H1 (cell line): ENCODE measurements at regions not wholly inside any gene's neighbourhood (a gene's known extent, or its start where the extent isn't known, plus 50 kb on each side); places are given as distances from the start of the nearest gene placed in this dataset.

ENCODE experiments used
- CTCF ChIA-PET: fragments of 300-600 bp; sonication (Branson Sonifier 250); formaldehyde crosslinking; loops from one replicate; lab custom pipeline; 2021; ENCODE audit not compliant: partially characterized antibody; lab: Charles Lee
- POLR2A ChIA-PET: fragments of 300-600 bp; sonication (Branson Sonifier 250); formaldehyde crosslinking; loops from one replicate; lab custom pipeline; 2021; ENCODE audit warnings: inconsistent platforms; ENCODE audit not compliant: partially characterized antibody; lab: Charles Lee
- DNase-seq, 2 experiments: peaks; one replicate each; pipeline versions ENCODE4 v3.0.0 to v3.0.0-alpha.2; 2010 to 2022; ENCODE audit warnings: low spot score in 2 of 2, low read depth in 1 of 2, mixed read lengths in 1 of 2
- FAIRE-seq: peaks from 2 replicates; lab custom pipeline; 2011; peaks lifted over from hg19 to GRCh38; lab: Jason Lieb, UNC
- H2AFZ ChIP-seq: 2 replicates; pipeline ENCODE4 v1.8.1; 2012; ENCODE audit warnings: low read length, inconsistent platforms
- H2AK5ac ChIP-seq: 2 replicates; pipeline ENCODE4 v1.6.1; 2013; ENCODE audit warnings: low read depth, low read length
- H2BK120ac ChIP-seq: replicated peaks from 2 replicates; pipeline ENCODE3; 2013; ENCODE audit warnings: low read depth, low read length, inconsistent platforms
- H2BK12ac ChIP-seq: 2 replicates; pipeline ENCODE4 v1.6.1; 2013; ENCODE audit warnings: low read depth, low read length
- H2BK15ac ChIP-seq: 2 replicates; pipeline ENCODE4 v1.6.1; 2013; ENCODE audit warnings: low read length
- H2BK20ac ChIP-seq: 2 replicates; pipeline ENCODE4 v1.6.1; 2013; ENCODE audit warnings: low read length
- H2BK5ac ChIP-seq: 2 replicates; pipeline ENCODE4 v1.6.1; 2013; ENCODE audit warnings: low read depth, low read length
- H3K14ac ChIP-seq: 2 replicates; pipeline ENCODE4 v1.6.1; 2013; ENCODE audit warnings: inconsistent platforms; ENCODE audit not compliant: insufficient read length
- H3K18ac ChIP-seq: 2 replicates; pipeline ENCODE4 v1.6.1; 2013; ENCODE audit warnings: low read length; ENCODE audit errors: extremely low read depth
- H3K23ac ChIP-seq: 2 replicates; pipeline ENCODE4 v1.6.1; 2013; ENCODE audit warnings: inconsistent platforms; ENCODE audit not compliant: insufficient read length
- H3K23me2 ChIP-seq: 2 replicates; pipeline ENCODE4 v1.6.1; 2013; ENCODE audit warnings: low read depth, low read length
- H3K27ac ChIP-seq: 2 replicates; pipeline ENCODE4 v1.6.1; 2011; ENCODE audit warnings: low read depth, low read length, inconsistent platforms
- H3K27me3 ChIP-seq, 4 experiments: replicated peaks in 1 of 4; 1 replicate in 1 of 4; 2 replicates in 3 of 4; pipeline versions ENCODE4 v1.6.1 to v1.8.1; 2011 to 2013; ENCODE audit warnings: low read length in 3 of 4, mild to moderate bottlenecking in 3 of 4, inconsistent platforms in 2 of 4, mixed read lengths in 2 of 4, moderate library complexity in 1 of 4; ENCODE audit not compliant: control insufficient read depth in 3 of 4, insufficient read depth in 3 of 4; ENCODE audit errors: extremely low read depth in 1 of 4
- H3K36me3 ChIP-seq, 4 experiments: 2 replicates each; pipeline versions ENCODE4 v1.6.1 to v1.8.1; 2011 to 2013; ENCODE audit warnings: mild to moderate bottlenecking in 4 of 4, low read length in 3 of 4, moderate library complexity in 2 of 4, control low read depth in 1 of 4, inconsistent platforms in 1 of 4; ENCODE audit not compliant: insufficient read depth in 4 of 4, control insufficient read depth in 2 of 4
- H3K4ac ChIP-seq: replicated peaks from 2 replicates; pipeline ENCODE3; 2013; ENCODE audit warnings: low read length, low read depth, mixed read lengths, inconsistent platforms; ENCODE audit not compliant: insufficient read length
- H3K4me1 ChIP-seq, 4 experiments: replicated peaks in 1 of 4; 1 replicate in 1 of 4; 2 replicates in 3 of 4; pipeline versions ENCODE4 v1.6.1 to v1.8.1; 2011 to 2013; ENCODE audit warnings: low read length in 3 of 4, inconsistent platforms in 2 of 4, mixed read lengths in 1 of 4; ENCODE audit not compliant: insufficient read depth in 4 of 4, control insufficient read depth in 3 of 4
- H3K4me2 ChIP-seq, 2 experiments: 2 replicates each; pipeline versions ENCODE4 v1.6.1 to v1.8.1; 2011 to 2013; ENCODE audit warnings: low read depth in 2 of 2, low read length in 2 of 2, control low read depth in 1 of 2, inconsistent platforms in 1 of 2, mild to moderate bottlenecking in 1 of 2; ENCODE audit not compliant: insufficient read depth in 1 of 2
- H3K4me3 ChIP-seq, 4 experiments: fragments of 200-600, 300-600 bp in 1 of 4; sonication (generic), shearing (Covaris generic), sonication (Bioruptor Twin) in 1 of 4; 2 replicates each; pipeline versions ENCODE4 v1.5.1 to v1.8.1; 2011 to 2016; ENCODE audit warnings: low read length in 4 of 4, low read depth in 3 of 4, control low read depth in 2 of 4, inconsistent platforms in 2 of 4, mild to moderate bottlenecking in 2 of 4, mixed read lengths in 1 of 4, moderate library complexity in 1 of 4; ENCODE audit not compliant: insufficient read depth in 2 of 4; ENCODE audit errors: extremely low read depth in 1 of 4
- H3K56ac ChIP-seq: replicated peaks from 2 replicates; pipeline ENCODE3; 2013; ENCODE audit warnings: low read depth, mild to moderate bottlenecking, mixed read lengths, low read length, inconsistent platforms; ENCODE audit not compliant: insufficient read length
- H3K79me1 ChIP-seq: 2 replicates; pipeline ENCODE4 v1.6.1; 2013; ENCODE audit warnings: low read depth, low read length, control low read depth
- H3K79me2 ChIP-seq, 2 experiments: 2 replicates each; pipeline versions ENCODE4 v1.6.1 to v1.8.1; 2012 to 2013; ENCODE audit warnings: low read length in 2 of 2, mild to moderate bottlenecking in 2 of 2, inconsistent platforms in 1 of 2; ENCODE audit not compliant: insufficient read depth in 2 of 2, control insufficient read depth in 1 of 2
- H3K9ac ChIP-seq, 4 experiments: replicated peaks in 1 of 4; 1 replicate in 1 of 4; 2 replicates in 3 of 4; pipeline versions ENCODE4 v1.6.1 to v1.8.1; 2011 to 2013; ENCODE audit warnings: low read depth in 3 of 4, low read length in 3 of 4, control low read depth in 2 of 4, mild to moderate bottlenecking in 2 of 4, moderate library complexity in 2 of 4, inconsistent platforms in 1 of 4; ENCODE audit errors: extremely low read depth in 1 of 4
- H3K9me3 ChIP-seq, 2 experiments: 2 replicates each; pipeline versions ENCODE4 v1.6.1 to v1.8.1; 2012 to 2013; ENCODE audit warnings: mild to moderate bottlenecking in 2 of 2, moderate library complexity in 2 of 2, control low read depth in 1 of 2, inconsistent platforms in 1 of 2, low read depth in 1 of 2, low read length in 1 of 2, mixed read lengths in 1 of 2; ENCODE audit not compliant: insufficient read depth in 2 of 2
- H4K20me1 ChIP-seq, 2 experiments: replicated peaks in 1 of 2; 2 replicates each; pipeline versions ENCODE3 to v1.8.1; 2011 to 2013; ENCODE audit warnings: inconsistent platforms in 2 of 2, low read length in 2 of 2, mild to moderate bottlenecking in 1 of 2; ENCODE audit not compliant: insufficient read depth in 2 of 2, control insufficient read depth in 1 of 2
- H4K5ac ChIP-seq: 2 replicates; pipeline ENCODE4 v1.6.1; 2013; ENCODE audit warnings: low read length, low read depth, mixed read lengths, inconsistent platforms; ENCODE audit not compliant: insufficient read length
- H4K8ac ChIP-seq: 2 replicates; pipeline ENCODE4 v1.8.0; 2013; ENCODE audit warnings: mild to moderate bottlenecking, moderate library complexity, low read length, inconsistent platforms; ENCODE audit not compliant: insufficient read depth; ENCODE audit errors: extremely low read depth
- H4K91ac ChIP-seq: replicated peaks from 2 replicates; pipeline ENCODE3; 2013; ENCODE audit warnings: low read length, mixed read lengths, inconsistent platforms; ENCODE audit not compliant: insufficient read length
- CHD2 ChIP-seq: IDR thresholded peaks from 2 replicates; pipeline ENCODE4 v1.6.1; 2012; ENCODE audit warnings: low read length, improper control_type of control experiment
- CTBP2 ChIP-seq: IDR thresholded peaks from 2 replicates; pipeline ENCODE4 v1.7.0; 2011; ENCODE audit warnings: borderline replicate concordance, mild to moderate bottlenecking, moderate library complexity, mixed read lengths, low read length; ENCODE audit not compliant: insufficient read depth, insufficient read length
- EGR1 ChIP-seq: IDR thresholded peaks from 2 replicates; pipeline ENCODE4 v1.6.1; 2011; ENCODE audit warnings: low read depth, low read length, borderline replicate concordance
- HDAC2 ChIP-seq, 2 experiments: fragments of 300-600 bp in 1 of 2; sonication (generic) in 1 of 2; IDR thresholded peaks; 2 replicates each; pipeline ENCODE4 v1.6.1; 2011 to 2012; ENCODE audit warnings: low read depth in 2 of 2, low read length in 2 of 2, mild to moderate bottlenecking in 2 of 2, moderate library complexity in 2 of 2, borderline replicate concordance in 1 of 2, inconsistent platforms in 1 of 2
- KDM1A ChIP-seq: fragments of 200-600, 300-600 bp; sonication (generic); IDR thresholded peaks from 2 replicates; pipeline ENCODE4 v1.7.1; 2016; ENCODE audit warnings: mild to moderate bottlenecking, low read length, borderline replicate concordance
- NANOG ChIP-seq: IDR thresholded peaks from 2 replicates; pipeline ENCODE4 v1.6.1; 2011; ENCODE audit warnings: low read length, low read depth, mild to moderate bottlenecking, inconsistent platforms; ENCODE audit not compliant: insufficient read depth, poor library complexity, severe bottlenecking
- RAD21 ChIP-seq, 2 experiments: IDR thresholded peaks in 1 of 2; conservative IDR thresholded peaks in 1 of 2; 2 replicates each; pipeline ENCODE4 v1.6.1; 2011; ENCODE audit warnings: low read depth in 2 of 2, low read length in 2 of 2, improper control_type of control experiment in 1 of 2, inconsistent platforms in 1 of 2, mild to moderate bottlenecking in 1 of 2, moderate library complexity in 1 of 2
- RBBP5 ChIP-seq: IDR thresholded peaks from 2 replicates; pipeline ENCODE4 v1.7.1; 2012; ENCODE audit warnings: low read depth, mild to moderate bottlenecking, inconsistent platforms, low read length, moderate library complexity, borderline replicate concordance
- SIX5 ChIP-seq: IDR thresholded peaks from 2 replicates; pipeline ENCODE4 v1.6.1; 2011; ENCODE audit warnings: mild to moderate bottlenecking, low read depth, low read length
- YY1 ChIP-seq: IDR thresholded peaks from 2 replicates; pipeline ENCODE4 v1.6.1; 2011; ENCODE audit warnings: low read depth, mild to moderate bottlenecking, low read length
- WGBS, 2 experiments: shearing (Covaris generic) in 1 of 2; methylation state at CpG; one replicate each; pipeline versions ENCODE4 v1.1.6 to v1.1.7; 2013 to 2015; ENCODE audit warnings: low lambda C conversion rate in 2 of 2, mixed read lengths in 2 of 2, inconsistent platforms in 1 of 2, low coverage in 1 of 2, missing lambda C conversion rate in 1 of 2; ENCODE audit not compliant: insufficient replicate concordance in 2 of 2, insufficient coverage in 1 of 2, insufficient read length in 1 of 2; ENCODE audit errors: extremely low coverage in 1 of 2, missing lambda C conversion rate in 1 of 2; 5-methylcytosine and 5-hydroxymethylcytosine counted together
- TF ChIP-seq, protein P1 (sequence below), 3 experiments: IDR thresholded peaks; 1 replicate in 2 of 3; 2 replicates in 1 of 3; pipeline versions ENCODE4 v1.5.1 to v1.6.1; 2011; ENCODE audit warnings: low read length in 3 of 3, mild to moderate bottlenecking in 3 of 3, inconsistent platforms in 2 of 3, low read depth in 1 of 3, moderate library complexity in 1 of 3; ENCODE audit not compliant: insufficient read depth in 1 of 3; ENCODE audit errors: control extremely low read depth in 1 of 3

DNA sequence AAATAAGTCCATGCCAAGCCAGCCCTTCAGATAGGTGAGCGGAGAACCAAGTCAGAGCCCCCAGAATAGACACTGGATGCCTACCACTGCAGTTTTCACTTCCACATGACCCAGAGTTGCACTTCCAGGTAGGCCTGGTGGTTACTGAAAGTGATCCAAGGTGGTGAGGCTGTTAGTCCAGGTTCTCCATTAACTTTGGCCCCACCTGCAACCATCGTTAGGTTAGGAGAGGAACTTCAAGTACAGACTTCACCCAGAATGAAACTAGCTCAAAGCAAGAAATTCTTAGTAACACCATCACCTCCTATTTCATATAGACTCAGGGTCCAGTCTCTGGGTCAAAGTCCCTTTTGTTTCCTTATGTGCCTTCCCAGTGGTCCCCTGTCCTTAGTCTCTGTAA, 293.1 kb upstream of the ID2 start:
- Histone ChIP-seq H3K18ac (no peak overlapping the region), H4K91ac (no peak overlapping the region), H3K27me3 (peaks cover 0 to 13% (median 6%) of the 10 kb centered on the region in 4 experiments; a peak in 4 of 7 replicates), H3K23me2 (peaks cover 4% of the 10 kb centered on the region; the same call in 1 of the 2 replicates), H2AK5ac (no peak overlapping the region), H3K4ac (no peak overlapping the region), H2BK120ac (no peak overlapping the region), H3K79me2 (no peaks in the 10 kb centered on the region), H3K27ac (no peak overlapping the region), H3K9ac (no peak overlapping the region), H3K79me1 (no peaks in the 10 kb centered on the region), H3K4me3 (no peak overlapping the region), H4K8ac (no peak overlapping the region), H3K4me1 (peaks cover 7 to 13% (median 10%) of the 10 kb centered on the region in 4 experiments), H4K20me1 (no peaks in the 10 kb centered on the region), H2BK20ac (no peak overlapping the region), H3K4me2 (no peak overlapping the region), H3K36me3 (no peaks in the 10 kb centered on the region), H3K14ac (no peak overlapping the region), H2BK5ac (no peak overlapping the region), H3K56ac (no peak overlapping the region), H2BK12ac (no peak overlapping the region), H3K23ac (no peak overlapping the region), H3K9me3 (no peaks in the 10 kb centered on the region), H4K5ac (no peak overlapping the region), H2AFZ (no peak overlapping the region), H2BK15ac (no peak overlapping the region)
- ChIA-PET CTCF (no interaction called here), POLR2A (no interaction called here)
- DNase-seq: no peak
- FAIRE-seq: no peak
- 96% methylated on average over 2 of the region's 2 CpGs; no CpG with 5 or more reads in 1 of the 2 experiments for WGBS, 2 experiments
- TF ChIP-seq NANOG (no peak), RAD21 (IDR thresholded peaks at IDR 0.05 in 1 of 2, conservative IDR thresholded peaks at IDR 0.05 in 1 of 2; ENCODE audit: low read depth in 2 of 2, low read length in 2 of 2) (no peak), HDAC2 (IDR thresholded peaks at IDR 0.05; ENCODE audit: borderline replicate concordance in 1 of 2, low read depth in 2 of 2, low read length in 2 of 2) (no peak), CTBP2 (no peak), CHD2 (no peak), EGR1 (no peak), YY1 (no peak), RBBP5 (no peak), SIX5 (no peak), KDM1A (no peak)
- TF ChIP-seq, protein P1, sequence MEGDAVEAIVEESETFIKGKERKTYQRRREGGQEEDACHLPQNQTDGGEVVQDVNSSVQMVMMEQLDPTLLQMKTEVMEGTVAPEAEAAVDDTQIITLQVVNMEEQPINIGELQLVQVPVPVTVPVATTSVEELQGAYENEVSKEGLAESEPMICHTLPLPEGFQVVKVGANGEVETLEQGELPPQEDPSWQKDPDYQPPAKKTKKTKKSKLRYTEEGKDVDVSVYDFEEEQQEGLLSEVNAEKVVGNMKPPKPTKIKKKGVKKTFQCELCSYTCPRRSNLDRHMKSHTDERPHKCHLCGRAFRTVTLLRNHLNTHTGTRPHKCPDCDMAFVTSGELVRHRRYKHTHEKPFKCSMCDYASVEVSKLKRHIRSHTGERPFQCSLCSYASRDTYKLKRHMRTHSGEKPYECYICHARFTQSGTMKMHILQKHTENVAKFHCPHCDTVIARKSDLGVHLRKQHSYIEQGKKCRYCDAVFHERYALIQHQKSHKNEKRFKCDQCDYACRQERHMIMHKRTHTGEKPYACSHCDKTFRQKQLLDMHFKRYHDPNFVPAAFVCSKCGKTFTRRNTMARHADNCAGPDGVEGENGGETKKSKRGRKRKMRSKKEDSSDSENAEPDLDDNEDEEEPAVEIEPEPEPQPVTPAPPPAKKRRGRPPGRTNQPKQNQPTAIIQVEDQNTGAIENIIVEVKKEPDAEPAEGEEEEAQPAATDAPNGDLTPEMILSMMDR (IDR thresholded peaks at IDR 0.05; ENCODE audit: control extremely low read depth in 1 of 3, insufficient read depth in 1 of 3, low read depth in 1 of 3, low read length in 3 of 3): no peak
